ENCODE measurements at regions not wholly inside any gene's neighbourhood (a gene's known extent, or its start where the extent isn't known, plus 50 kb on each side); places are given as distances from the start of the nearest gene placed in this dataset.

DNA sequence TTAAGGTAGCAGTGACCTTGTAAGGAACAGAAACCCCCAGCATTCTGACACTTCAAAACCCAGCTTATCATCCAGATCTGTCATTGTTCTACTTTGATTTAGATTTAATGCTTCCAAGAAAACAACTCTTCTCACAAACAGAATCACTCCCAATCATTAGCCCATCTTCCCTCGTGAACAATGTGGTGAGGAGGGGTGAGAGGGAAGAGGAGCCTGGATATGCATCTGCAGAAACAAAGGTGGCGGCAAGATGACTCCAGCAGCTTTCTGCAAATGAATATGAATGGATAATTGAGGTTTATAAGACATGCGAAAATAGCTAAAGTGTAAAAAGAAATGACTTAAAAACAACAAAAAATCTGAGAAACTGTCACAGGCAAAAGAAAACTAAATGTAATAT is 859.9 kb upstream of the SLC10A2 start (continued):
- no peak for TF ChIP-seq CHD7 (IDR thresholded peaks at IDR 0.05; ENCODE audit: insufficient replicate concordance, low read length)
